K562 (cell line): ENCODE measurements at regions not wholly inside any gene's neighbourhood (a gene's known extent, or its start where the extent isn't known, plus 50 kb on each side); places are given as distances from the start of the nearest gene placed in this dataset.
"Not testable (repeated sequence)": the region's sequence is repeated elsewhere in the genome, so short reads cannot be mapped to it uniquely, and the experiment has no call there.

Experiments
- ATAC-seq: fragments of 200-7000 bp; cut with Tn5 transposase; 3 replicates; pipeline ENCODE4 v1.9.1; 2020; ENCODE audit warnings: moderate library complexity
- BruUV-seq: library from RNA; stranded (reverse); fragments of 400-500 nt; replicated peaks from 2 replicates; lab custom pipeline; 2021; lab: Mats Ljungman, UMichigan
- CTCF ChIA-PET: fragments of 300-600 bp; formaldehyde crosslinking; extraction: SDS; loops from one replicate; lab custom pipeline; 2021; ENCODE audit warnings: low intra/inter-chr PET ratio; lab: Yijun Ruan, JAX
- POLR2A ChIA-PET: fragments of 300-600, 350-650 bp; sonication (Branson Sonifier 250); formaldehyde crosslinking; extraction: SDS; loops from one replicate; lab custom pipeline; 2021; ENCODE audit warnings: antibody characterized with exemption, inconsistent platforms; lab: Yijun Ruan, JAX
- DNase-seq, 4 experiments: peaks; one replicate each; pipeline versions ENCODE4 v3.0.0 to v3.0.0-alpha.2; 2011 to 2018; ENCODE audit warnings: low spot score in 3 of 4, mixed read lengths in 3 of 4; ENCODE audit errors: extremely low read depth in 1 of 4
- FAIRE-seq: peaks from 2 replicates; lab custom pipeline; 2011; peaks lifted over from hg19 to GRCh38; lab: Jason Lieb, UNC
- H2AFZ ChIP-seq: 2 replicates; pipeline ENCODE4 v1.6.0; 2011; ENCODE audit warnings: low read depth, low read length, control low read depth, inconsistent platforms
- H3K27ac ChIP-seq: fragments of 200-600 bp; 3 replicates; pipeline ENCODE4 v1.8.0; 2011; ENCODE audit warnings: low read depth, mild to moderate bottlenecking, control low read depth, inconsistent platforms, low read length, moderate library complexity, mixed read lengths; ENCODE audit errors: extremely low read depth
- H3K27me3 ChIP-seq, 2 experiments: fragments of 300-600 bp in 1 of 2; 2 replicates in 1 of 2; 3 replicates in 1 of 2; pipeline versions ENCODE4 v1.6.0 to v1.8.0; 2011; ENCODE audit warnings: inconsistent platforms in 2 of 2, low read length in 2 of 2, mild to moderate bottlenecking in 1 of 2, mixed read lengths in 1 of 2, moderate library complexity in 1 of 2; ENCODE audit not compliant: control insufficient read depth in 2 of 2, insufficient read depth in 2 of 2
- H3K36me3 ChIP-seq: fragments of 300-600 bp; 3 replicates; pipeline ENCODE4 v1.8.0; 2011; ENCODE audit warnings: mild to moderate bottlenecking, low read length, inconsistent platforms; ENCODE audit not compliant: control insufficient read depth, insufficient read depth
- H3K4me1 ChIP-seq, 2 experiments: fragments of 200-600 bp in 1 of 2; replicated peaks in 1 of 2; 2 replicates in 1 of 2; 3 replicates in 1 of 2; pipeline versions ENCODE4 v1.5.1 to v1.8.0; 2011; ENCODE audit warnings: inconsistent platforms in 2 of 2, low read length in 2 of 2, mild to moderate bottlenecking in 1 of 2, mixed read lengths in 1 of 2, moderate library complexity in 1 of 2; ENCODE audit not compliant: control insufficient read depth in 2 of 2, insufficient read depth in 2 of 2
- H3K4me2 ChIP-seq: 2 replicates; pipeline ENCODE4 v1.6.1; 2011; ENCODE audit warnings: low read length, control low read depth, inconsistent platforms, mixed read lengths; ENCODE audit not compliant: insufficient read depth
- H3K4me3 ChIP-seq: fragments of 200-600 bp; sonication (generic), shearing (Covaris generic); 2 replicates; pipeline ENCODE4 v1.5.1; 2016; ENCODE audit warnings: control low read depth, inconsistent platforms
- H3K79me2 ChIP-seq: fragments of 200-600 bp; 3 replicates; pipeline ENCODE4 v1.8.0; 2011; ENCODE audit warnings: low read length, inconsistent platforms; ENCODE audit not compliant: control insufficient read depth, insufficient read depth
- H3K9ac ChIP-seq, 2 experiments: 2 replicates each; pipeline versions ENCODE4 v1.6.0 to v1.6.1; 2011; ENCODE audit warnings: low read depth in 2 of 2, low read length in 2 of 2, control low read depth in 1 of 2, inconsistent platforms in 1 of 2, mild to moderate bottlenecking in 1 of 2, mixed read lengths in 1 of 2; ENCODE audit not compliant: insufficient read depth in 1 of 2
- H3K9me1 ChIP-seq: one replicate; pipeline ENCODE4 v1.6.0; 2011; ENCODE audit warnings: inconsistent platforms, mild to moderate bottlenecking, low read length, moderate library complexity; ENCODE audit not compliant: control insufficient read depth, insufficient read depth
- H3K9me3 ChIP-seq: replicated peaks from 2 replicates; pipeline ENCODE4 v1.5.1; 2011; ENCODE audit warnings: low read depth, low read length, inconsistent platforms; ENCODE audit not compliant: control insufficient read depth, insufficient read depth
- H4K20me1 ChIP-seq: replicated peaks from 2 replicates; pipeline ENCODE4 v1.6.1; 2011; ENCODE audit warnings: low read length, inconsistent platforms, mixed read lengths; ENCODE audit not compliant: control insufficient read depth, insufficient read depth
- ATF6 ChIP-seq: sonication (generic); formaldehyde crosslinking; IDR thresholded peaks from 2 replicates; pipeline ENCODE4 v1.4.0; 2020; ENCODE audit warnings: mild to moderate bottlenecking, missing genetic modification reagents
- IRF9 ChIP-seq: fragments of 450-650 bp; IDR thresholded peaks from 2 replicates; pipeline ENCODE4 v1.6.1; 2016; ENCODE audit warnings: missing biosample characterization, missing genetic modification characterization
- TARDBP ChIP-seq: fragments of 450-650 bp; IDR thresholded peaks from 2 replicates; pipeline ENCODE4 v1.6.1; 2016
- ZFP36 ChIP-seq: fragments of 150-350 bp; IDR thresholded peaks from 2 replicates; pipeline ENCODE4 v1.6.1; 2018; ENCODE audit warnings: low read length, low read depth; ENCODE audit not compliant: partially characterized antibody
- ZNF695 ChIP-seq: fragments of 450-650 bp; formaldehyde crosslinking; IDR thresholded peaks from 2 replicates; pipeline ENCODE4 v1.4.0; 2020; ENCODE audit warnings: mild to moderate bottlenecking, moderate library complexity
- ZNF717 ChIP-seq: fragments of 250-450 bp; sonication (Bioruptor Pico); IDR thresholded peaks from 2 replicates; pipeline ENCODE4 v1.5.0; 2021
- WGBS: fragments of 100-300 bp; shearing (Covaris generic); methylation state at CpG from one replicate; pipeline ENCODE4 v1.1.6; 2016; ENCODE audit warnings: low coverage, mixed read lengths; ENCODE audit not compliant: insufficient coverage; ENCODE audit errors: missing lambda C conversion rate; 5-methylcytosine and 5-hydroxymethylcytosine counted together
- in situ Hi-C: fragments of 300-500 bp; cut with MboI; formaldehyde crosslinking; loops from 4 replicates; pipeline ENCODE4 v1.15.0; 2018; ENCODE audit warnings: inconsistent platforms, mixed read lengths
- intact Hi-C: fragments of 100-400 bp; cut with micrococcal nuclease; formaldehyde crosslinking; loops from 2 replicates; pipeline ENCODE4 v1.14.2; 2022

GRCh38 chr5:38677636-38678035, 121.2 kb upstream of the LIFR start (continued):
- TF ChIP-seq ATF6 (CRISPR knock-in tag) (no peak), IRF9 (tag) (no peak), ZFP36 (no peak), ZNF717 (CRISPR knock-in tag) (no peak)

DNA sequence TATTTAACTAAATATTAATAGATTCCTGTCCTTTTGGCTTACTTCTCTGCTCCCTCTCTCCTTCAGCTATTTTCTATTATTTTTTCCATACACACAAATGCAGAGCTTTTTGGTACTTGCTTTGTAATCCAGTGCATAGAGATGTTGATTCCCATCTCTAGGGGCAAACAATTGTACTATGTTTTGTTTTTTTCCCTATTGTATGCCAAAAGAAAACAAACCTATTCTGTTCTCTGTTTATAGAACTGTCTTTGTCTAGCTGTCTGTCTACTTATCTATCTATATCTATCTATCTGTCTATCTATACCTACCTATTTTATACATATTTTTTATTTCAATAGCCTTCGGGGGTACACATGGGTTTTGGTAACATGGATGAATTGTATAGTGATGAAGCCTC, 121.6 kb upstream of the LIFR start:
- H3K9ac ChIP-seq = no peak overlapping the region
- no peaks in the 10 kb centered on the region for H4K20me1 ChIP-seq
- intact Hi-C loops (no loop called here), in situ Hi-C loops (no loop called here)
- no peaks in the 10 kb centered on the region; a peak in 1 of 5 replicates for H3K27me3 ChIP-seq
- H3K79me2 ChIP-seq = no peaks in the 10 kb centered on the region
- no TSS peak for BruUV-seq
- POLR2A ChIA-PET = no interaction called here
- no peaks in the 10 kb centered on the region for H3K36me3 ChIP-seq
- no peak overlapping the region for H2AFZ ChIP-seq
- no peaks in the 10 kb centered on the region for H3K9me1 ChIP-seq
- no peaks in the 10 kb centered on the region for H3K9me3 ChIP-seq
- no peaks in the 10 kb centered on the region for H3K4me1 ChIP-seq
- FAIRE-seq = no peak
- 5% methylated on average over 1 of the region's 1 CpG for WGBS
- no peak overlapping the region for H3K4me2 ChIP-seq
- TF ChIP-seq ZNF695 (CRISPR knock-in tag) = no peak
- no peak for TF ChIP-seq TARDBP
- TF ChIP-seq, all 486 proteins: peak for 0
- DNase-seq = no peak
- Histone ChIP-seq H3K27ac (no peak overlapping the region), H3K4me3 (no peak overlapping the region)
- no peak for ATAC-seq
- CTCF ChIA-PET = no interaction called here

GRCh38 chr5:38678697-38679096, 122.3 kb upstream of the LIFR start:
- H3K79me2 ChIP-seq, H3K4me1 ChIP-seq, DNase-seq, POLR2A ChIA-PET, H3K9ac ChIP-seq, in situ Hi-C loops, H3K4me2 ChIP-seq, H3K27me3 ChIP-seq, H2AFZ ChIP-seq, FAIRE-seq, H3K36me3 ChIP-seq, ATAC-seq, H3K9me1 ChIP-seq, H3K27ac ChIP-seq, BruUV-seq, H4K20me1 ChIP-seq, intact Hi-C loops, H3K9me3 ChIP-seq, H3K4me3 ChIP-seq: not testable (repeated sequence)
- 1% methylated on average over 7 of the region's 7 CpGs for WGBS
- CTCF ChIA-PET = interaction anchor here (0.5 to 0.6 kb wide), 3 partner anchors 25 to 1633 kb away, joined by 3 read pairs; no protein-coding TSS in a partner anchor
